Caco-2 (cell line): ENCODE measurements at regions not wholly inside any gene's neighbourhood (a gene's known extent, or its start where the extent isn't known, plus 50 kb on each side); places are given as distances from the start of the nearest gene placed in this dataset.

ENCODE experiments used
- BruUV-seq: library from RNA; stranded (reverse); fragments of 400-500 nt; replicated peaks from 2 replicates; lab custom pipeline; 2021; lab: Mats Ljungman, UMichigan
- CTCF ChIA-PET: fragments of 300-600 bp; sonication (Branson Sonifier 250); formaldehyde crosslinking; loops from one replicate; lab custom pipeline; 2022; ENCODE audit warnings: antibody characterized with exemption; lab: Charles Lee
- POLR2A ChIA-PET: fragments of 300-600 bp; sonication (Branson Sonifier 250); formaldehyde crosslinking; loops from one replicate; lab custom pipeline; 2022; ENCODE audit warnings: antibody characterized with exemption; lab: Charles Lee
- DNase-seq, 2 experiments: peaks; one replicate each; pipeline versions ENCODE4 v3.0.0 to v3.0.0-alpha.2; 2020 to 2022
- H3K27me3 ChIP-seq: replicated peaks from 2 replicates; pipeline ENCODE4 v1.6.0; 2011; ENCODE audit warnings: low read length; ENCODE audit not compliant: control insufficient read depth, insufficient read depth
- H3K36me3 ChIP-seq: 2 replicates; pipeline ENCODE4 v1.5.1; 2011; ENCODE audit warnings: low read length; ENCODE audit not compliant: control insufficient read depth, insufficient read depth
- H3K4me1 ChIP-seq: fragments of 250-450 bp; sonication (Bioruptor Pico); 2 replicates; pipeline ENCODE4 v1.5.1; 2020; ENCODE audit warnings: mild to moderate bottlenecking
- H3K4me3 ChIP-seq: 2 replicates; pipeline ENCODE4 v1.5.1; 2011; ENCODE audit warnings: low read depth, mild to moderate bottlenecking, control low read depth, low read length
- H3K9me3 ChIP-seq: fragments of 250-450 bp; sonication (Bioruptor Pico); 2 replicates; pipeline ENCODE4 v1.5.1; 2020; ENCODE audit warnings: mild to moderate bottlenecking, moderate library complexity
- H3K27ac Mint-ChIP-seq: one replicate; pipeline ENCODE4 v1.8.0; 2022; ENCODE audit warnings: mixed read lengths; ENCODE audit not compliant: unreplicated experiment
- H3K27me3 Mint-ChIP-seq: one replicate; pipeline ENCODE4 v1.8.0; 2022; ENCODE audit warnings: mixed read lengths; ENCODE audit not compliant: insufficient read depth, unreplicated experiment
- H3K36me3 Mint-ChIP-seq: one replicate; pipeline ENCODE4 v1.8.0; 2022; ENCODE audit warnings: mild to moderate bottlenecking, mixed read lengths; ENCODE audit not compliant: insufficient read depth, unreplicated experiment
- H3K4me1 Mint-ChIP-seq: one replicate; pipeline ENCODE4 v1.8.0; 2022; ENCODE audit warnings: low read depth, mixed read lengths; ENCODE audit not compliant: unreplicated experiment
- H3K4me3 Mint-ChIP-seq: one replicate; pipeline ENCODE4 v1.8.0; 2022; ENCODE audit warnings: mild to moderate bottlenecking, moderate library complexity, mixed read lengths; ENCODE audit not compliant: unreplicated experiment
- H3K9me3 Mint-ChIP-seq: one replicate; pipeline ENCODE4 v1.8.0; 2022; ENCODE audit warnings: mixed read lengths; ENCODE audit not compliant: unreplicated experiment
- intact Hi-C: fragments of 100-400 bp; cut with micrococcal nuclease; formaldehyde crosslinking; loops from one replicate; pipeline ENCODE4 v1.10.0; 2022; ENCODE audit not compliant: unreplicated experiment
- TF ChIP-seq, protein P1 (sequence below), 2 experiments: fragments of 200-600 bp in 1 of 2; IDR thresholded peaks; 1 replicate in 1 of 2; 2 replicates in 1 of 2; pipeline versions ENCODE4 v1.5.1 to v1.8.0; 2011 to 2022; ENCODE audit warnings: antibody characterized with exemption in 1 of 2, control low read depth in 1 of 2, inconsistent platforms in 1 of 2, low read depth in 1 of 2, low read length in 1 of 2, mild to moderate bottlenecking in 1 of 2, moderate library complexity in 1 of 2; ENCODE audit not compliant: insufficient read depth in 1 of 2, severe bottlenecking in 1 of 2, unreplicated experiment in 1 of 2

DNA sequence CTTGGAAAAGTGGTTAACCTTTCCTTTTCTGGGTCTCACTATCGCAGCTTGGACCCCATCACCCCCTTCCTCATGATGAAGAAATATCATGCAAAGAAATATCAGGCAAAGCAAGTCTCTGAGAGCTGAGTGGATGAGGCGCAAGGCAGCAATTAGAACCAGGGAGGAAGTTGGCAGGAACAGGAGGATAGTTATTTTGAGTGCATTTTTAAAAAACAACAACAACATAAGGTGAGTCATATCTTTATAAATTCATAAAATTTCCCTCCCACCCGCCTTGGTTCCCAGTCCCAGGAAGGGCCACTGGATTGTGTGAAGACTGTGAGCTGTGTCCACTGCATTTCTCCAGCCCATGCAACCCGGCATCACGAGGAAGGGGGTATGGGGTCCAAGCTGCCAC lies 316.9 kb upstream of the TLE3 start:
- CTCF ChIA-PET: no interaction called here
- TF ChIP-seq, protein P1, sequence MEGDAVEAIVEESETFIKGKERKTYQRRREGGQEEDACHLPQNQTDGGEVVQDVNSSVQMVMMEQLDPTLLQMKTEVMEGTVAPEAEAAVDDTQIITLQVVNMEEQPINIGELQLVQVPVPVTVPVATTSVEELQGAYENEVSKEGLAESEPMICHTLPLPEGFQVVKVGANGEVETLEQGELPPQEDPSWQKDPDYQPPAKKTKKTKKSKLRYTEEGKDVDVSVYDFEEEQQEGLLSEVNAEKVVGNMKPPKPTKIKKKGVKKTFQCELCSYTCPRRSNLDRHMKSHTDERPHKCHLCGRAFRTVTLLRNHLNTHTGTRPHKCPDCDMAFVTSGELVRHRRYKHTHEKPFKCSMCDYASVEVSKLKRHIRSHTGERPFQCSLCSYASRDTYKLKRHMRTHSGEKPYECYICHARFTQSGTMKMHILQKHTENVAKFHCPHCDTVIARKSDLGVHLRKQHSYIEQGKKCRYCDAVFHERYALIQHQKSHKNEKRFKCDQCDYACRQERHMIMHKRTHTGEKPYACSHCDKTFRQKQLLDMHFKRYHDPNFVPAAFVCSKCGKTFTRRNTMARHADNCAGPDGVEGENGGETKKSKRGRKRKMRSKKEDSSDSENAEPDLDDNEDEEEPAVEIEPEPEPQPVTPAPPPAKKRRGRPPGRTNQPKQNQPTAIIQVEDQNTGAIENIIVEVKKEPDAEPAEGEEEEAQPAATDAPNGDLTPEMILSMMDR (IDR thresholded peaks at IDR 0.05; ENCODE audit: insufficient read depth in 1 of 2, low read depth in 1 of 2, low read length in 1 of 2, severe bottlenecking in 1 of 2, unreplicated experiment in 1 of 2): no peak
- no TSS peak for BruUV-seq
- Mint-ChIP-seq H3K4me1 (peaks cover 14% of the 10 kb centered on the region), H3K9me3 (no peaks in the 10 kb centered on the region), H3K4me3 (no peak overlapping the region), H3K27ac (no peak overlapping the region), H3K27me3 (no peaks in the 10 kb centered on the region), H3K36me3 (no peaks in the 10 kb centered on the region)
- no peak for DNase-seq
- POLR2A ChIA-PET: no interaction called here
- intact Hi-C loops: no loop called here
- Histone ChIP-seq H3K27me3 (no peaks in the 10 kb centered on the region), H3K9me3 (no peaks in the 10 kb centered on the region), H3K4me1 (peaks cover 20% of the 10 kb centered on the region), H3K4me3 (no peak overlapping the region), H3K36me3 (no peaks in the 10 kb centered on the region)

DNA sequence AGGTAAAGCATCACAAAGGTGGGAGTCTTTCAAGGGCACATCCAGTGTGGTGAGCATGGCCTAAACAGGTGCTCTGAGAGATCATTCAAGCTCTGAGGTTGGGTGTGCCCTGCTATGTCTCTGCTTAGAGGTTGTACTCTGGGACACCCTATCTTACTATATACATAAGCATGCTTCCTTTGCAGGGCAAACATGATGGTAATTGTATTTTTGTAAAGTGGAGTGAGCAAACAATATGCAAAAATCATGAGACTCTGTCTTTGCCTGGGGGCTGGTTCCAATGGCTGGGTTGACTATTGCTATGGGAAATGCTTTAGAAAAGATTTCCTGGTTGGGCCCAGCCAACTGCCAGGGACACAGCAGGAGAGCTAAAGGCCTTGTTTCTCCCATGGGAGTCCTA lies 315.1 kb upstream of the TLE3 start:
- POLR2A ChIA-PET: no interaction called here
- BruUV-seq: no TSS peak
- Histone ChIP-seq H3K4me1 (peaks cover 20% of the 10 kb centered on the region), H3K9me3 (peaks cover 3% of the 10 kb centered on the region; the same call in 1 of the 2 replicates), H3K36me3 (no peaks in the 10 kb centered on the region), H3K4me3 (no peak overlapping the region), H3K27me3 (no peaks in the 10 kb centered on the region)
- H3K4me3 Mint-ChIP-seq: no peak overlapping the region
- no peak overlapping the region for H3K27ac Mint-ChIP-seq
- intact Hi-C loops: no loop called here
- DNase-seq: no peak
- no peaks in the 10 kb centered on the region for H3K36me3 Mint-ChIP-seq
- no peaks in the 10 kb centered on the region for H3K27me3 Mint-ChIP-seq
- peaks cover 6% of the 10 kb centered on the region for H3K9me3 Mint-ChIP-seq
- TF ChIP-seq, protein P1 (IDR thresholded peaks at IDR 0.05; ENCODE audit: insufficient read depth in 1 of 2, low read depth in 1 of 2, low read length in 1 of 2, severe bottlenecking in 1 of 2, unreplicated experiment in 1 of 2): no peak
- peaks cover 14% of the 10 kb centered on the region for H3K4me1 Mint-ChIP-seq
- CTCF ChIA-PET: no interaction called here

DNA sequence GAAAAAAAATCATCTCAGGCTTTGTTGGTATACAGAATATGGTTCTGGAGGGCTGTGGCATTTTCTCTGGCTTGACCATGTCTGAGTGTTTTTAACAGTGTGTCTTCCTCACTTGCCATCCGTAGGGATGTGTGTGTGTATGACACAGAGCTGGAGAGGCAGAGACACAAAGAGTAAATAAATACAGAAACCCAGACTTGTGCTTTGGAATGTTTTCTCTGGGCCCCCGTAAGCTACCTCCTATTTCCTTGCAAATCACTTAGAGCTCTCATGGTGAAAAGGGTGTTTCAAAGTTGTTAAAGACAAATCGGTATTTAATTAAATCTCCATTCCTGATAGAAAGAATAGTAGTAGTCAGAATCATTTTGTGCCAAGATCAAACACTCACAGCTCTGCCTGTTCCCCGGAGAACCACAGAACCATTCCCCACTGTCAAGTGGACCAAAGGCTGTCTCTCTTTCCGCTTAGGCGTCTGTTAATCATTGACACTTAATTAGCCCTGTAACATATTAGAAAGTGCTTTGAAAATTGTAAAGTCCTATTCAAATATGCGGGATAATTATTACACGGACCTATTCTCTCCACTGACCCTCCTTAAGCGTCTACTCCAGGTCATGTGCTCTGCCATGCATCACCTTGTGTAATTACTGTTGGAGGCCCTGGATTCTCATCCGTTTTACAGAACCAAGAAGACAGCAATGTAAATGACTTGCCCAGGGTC lies 313.6 kb upstream of the TLE3 start:
- H3K36me3 ChIP-seq: no peaks in the 10 kb centered on the region
- no peak overlapping the region for H3K4me3 Mint-ChIP-seq
- TF ChIP-seq, protein P1 (IDR thresholded peaks at IDR 0.05; ENCODE audit: insufficient read depth in 1 of 2, low read depth in 1 of 2, low read length in 1 of 2, severe bottlenecking in 1 of 2, unreplicated experiment in 1 of 2): no peak
- H3K4me3 ChIP-seq: no peak overlapping the region
- no peaks in the 10 kb centered on the region for H3K27me3 ChIP-seq
- peaks cover 20% of the 10 kb centered on the region for H3K4me1 ChIP-seq
- H3K4me1 Mint-ChIP-seq: peaks cover 14% of the 10 kb centered on the region
- POLR2A ChIA-PET: interaction anchor here (0.5 kb wide), 1 partner anchor 174 kb away, joined by 4 read pairs; no protein-coding TSS in a partner anchor
- no peaks in the 10 kb centered on the region for H3K27me3 Mint-ChIP-seq
- BruUV-seq: no TSS peak
- intact Hi-C loops: no loop called here
- DNase-seq: no peak
- no peak overlapping the region for H3K27ac Mint-ChIP-seq
- CTCF ChIA-PET: no interaction called here
- H3K36me3 Mint-ChIP-seq: no peaks in the 10 kb centered on the region
- H3K9me3 ChIP-seq: peaks cover 3% of the 10 kb centered on the region; the same call in 1 of the 2 replicates
- peaks cover 12% of the 10 kb centered on the region for H3K9me3 Mint-ChIP-seq
